ENCODE measurements at regions not wholly inside any gene's neighbourhood (a gene's known extent, or its start where the extent isn't known, plus 50 kb on each side); places are given as distances from the start of the nearest gene placed in this dataset.

GRCh38 chr15:47439146-47440111 lies 277.9 kb upstream of the SEMA6D start:
- DNase-seq: no peak

- no peak for DNase-seq
Observed at GRCh38 chr15:47442371-47442770, 274.9 kb upstream of the SEMA6D start.

- no peak for DNase-seq
Observed at GRCh38 chr15:47443839-47444238, 273.5 kb upstream of the SEMA6D start.

DNA sequence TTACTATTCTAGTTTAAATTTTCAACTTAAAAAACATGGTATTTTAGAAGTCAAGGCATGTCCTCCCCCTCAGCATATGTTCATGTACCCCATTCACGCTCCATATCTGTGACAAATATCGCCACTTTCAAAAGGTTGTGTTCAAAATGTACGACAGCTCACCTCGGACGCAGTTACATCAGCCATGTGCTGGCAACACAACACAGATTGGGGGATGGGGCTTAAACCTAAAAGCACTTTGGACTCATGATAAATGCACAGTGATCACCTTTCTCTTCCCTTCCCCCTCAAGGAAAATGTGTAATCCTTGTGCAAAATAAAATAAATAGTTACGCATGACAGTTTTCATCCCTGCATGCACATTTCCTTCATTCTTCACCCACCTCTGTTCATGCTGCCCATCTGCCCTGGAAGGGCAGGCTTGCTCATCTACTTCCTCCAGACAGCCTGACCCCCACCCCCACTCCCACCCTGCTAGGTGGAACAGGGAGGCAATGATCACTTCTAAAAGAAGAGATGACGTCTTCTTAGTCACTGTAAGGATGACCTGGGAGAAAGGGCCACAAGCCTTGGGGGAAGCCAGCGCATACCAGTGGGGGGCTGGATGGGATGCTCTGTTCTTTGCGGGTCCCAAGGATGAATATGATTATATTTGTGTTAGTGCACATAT lies 271.4 kb upstream of the SEMA6D start:
- DNase-seq: no peak

DNA sequence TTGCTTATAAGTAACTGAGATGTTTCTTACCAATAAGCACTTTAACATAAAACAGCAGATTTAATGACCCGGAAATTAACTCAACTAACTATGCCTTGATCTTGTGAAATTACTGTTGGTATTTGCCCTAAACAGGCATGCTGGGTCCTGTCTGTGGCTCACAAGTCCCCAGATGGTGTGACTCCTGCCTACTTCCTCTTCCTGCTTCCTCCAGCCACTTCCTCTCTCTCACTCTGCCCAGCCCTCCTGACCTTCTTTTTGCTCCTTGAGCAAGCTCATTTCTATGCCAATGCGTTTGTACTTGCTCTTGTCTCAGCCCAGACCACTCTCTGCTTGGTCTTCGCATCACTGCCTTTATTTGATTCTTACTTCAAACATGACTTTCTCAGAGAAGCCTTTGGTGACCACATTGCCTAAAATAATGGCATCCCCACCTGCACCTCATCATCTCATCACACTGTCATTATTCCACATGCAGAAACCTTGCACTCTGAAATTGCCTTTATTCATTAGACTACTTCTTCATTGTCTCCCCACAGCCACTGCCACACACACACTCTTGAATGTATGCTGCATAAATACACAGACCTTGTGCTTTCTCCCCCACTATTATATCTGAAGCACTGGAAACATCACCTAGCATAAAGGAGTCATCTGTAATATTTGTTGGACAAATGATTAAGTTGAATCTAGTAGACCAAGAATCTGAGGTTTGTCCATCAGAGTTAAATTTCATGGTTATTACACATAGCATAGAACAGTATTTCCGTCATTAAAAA lies 256.3 kb upstream of the SEMA6D start:
- no peak for DNase-seq

- DNase-seq: no peak
Observed at GRCh38 chr15:47461652-47462141, 255.6 kb upstream of the SEMA6D start.

GRCh38 chr15:47466357-47466756 lies 250.9 kb upstream of the SEMA6D start:
- DNase-seq: no peak

GRCh38 chr15:47470983-47471382 lies 246.3 kb upstream of the SEMA6D start:
- no peak for DNase-seq

- no peak for DNase-seq
Observed at GRCh38 chr15:47473106-47473725, 244.1 kb upstream of the SEMA6D start.

DNA sequence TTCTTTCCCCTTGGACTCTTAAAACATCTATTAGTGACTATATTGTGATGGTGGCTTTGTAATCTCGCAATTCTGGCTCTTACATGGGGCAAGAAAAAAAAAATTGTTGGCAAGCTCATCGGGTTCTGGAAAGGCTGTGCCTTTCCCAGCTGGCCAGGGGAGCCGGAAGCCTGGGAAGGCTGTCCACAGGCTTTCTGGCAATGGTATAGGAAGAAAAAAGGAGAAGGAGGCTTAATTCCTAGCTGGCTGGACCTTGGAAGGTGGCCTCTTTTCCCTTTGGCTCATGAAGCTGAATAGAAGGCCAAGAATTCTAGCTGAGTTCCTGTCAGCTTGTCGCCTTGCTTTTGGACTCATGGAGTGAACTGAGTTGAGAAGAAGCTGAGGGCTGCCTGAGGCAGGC lies 243.5 kb upstream of the SEMA6D start:
- no peak for DNase-seq

GRCh38 chr15:47475336-47475735 lies 242.0 kb upstream of the SEMA6D start:
- DNase-seq: no peak

DNA sequence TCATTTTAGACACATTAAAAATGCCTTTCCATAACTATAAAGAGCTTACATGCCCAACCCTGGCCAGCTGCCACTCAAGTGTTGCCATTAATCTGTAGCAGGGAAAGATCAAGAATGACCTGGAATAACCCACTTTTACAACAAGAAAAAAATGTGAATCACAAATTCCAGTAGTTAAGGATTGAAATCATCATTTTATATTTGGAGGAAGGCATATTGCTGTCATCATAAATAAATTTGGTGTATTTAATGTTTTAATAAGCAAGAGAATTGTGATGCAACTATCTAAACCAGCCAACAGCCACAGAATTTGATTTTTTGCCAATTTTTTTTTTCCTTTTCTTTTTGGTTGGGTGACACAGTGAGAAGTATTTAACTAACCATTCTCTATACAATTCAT lies 240.0 kb upstream of the SEMA6D start:
- DNase-seq: no peak

- DNase-seq: peak; percentile 13
Observed at GRCh38 chr15:47484059-47484458, 233.2 kb upstream of the SEMA6D start.

DNA sequence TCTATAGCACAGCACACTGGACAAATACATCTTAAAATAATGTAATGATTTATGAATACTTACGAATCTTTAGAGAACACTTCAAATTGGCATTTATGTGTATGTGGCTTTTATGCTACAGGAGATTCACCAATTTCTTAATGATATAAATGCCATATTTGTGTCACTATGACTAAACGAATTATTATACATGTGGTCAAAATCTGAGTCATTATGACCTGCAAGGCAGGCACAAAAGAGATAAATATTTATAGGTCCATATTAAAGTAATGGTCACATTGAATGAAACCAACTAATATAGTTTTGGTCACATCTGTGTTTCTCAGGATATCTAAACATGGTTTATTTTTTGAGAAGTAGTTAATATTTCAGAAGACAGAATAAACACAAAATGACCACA lies 232.3 kb upstream of the SEMA6D start:
- no peak for DNase-seq

DNA sequence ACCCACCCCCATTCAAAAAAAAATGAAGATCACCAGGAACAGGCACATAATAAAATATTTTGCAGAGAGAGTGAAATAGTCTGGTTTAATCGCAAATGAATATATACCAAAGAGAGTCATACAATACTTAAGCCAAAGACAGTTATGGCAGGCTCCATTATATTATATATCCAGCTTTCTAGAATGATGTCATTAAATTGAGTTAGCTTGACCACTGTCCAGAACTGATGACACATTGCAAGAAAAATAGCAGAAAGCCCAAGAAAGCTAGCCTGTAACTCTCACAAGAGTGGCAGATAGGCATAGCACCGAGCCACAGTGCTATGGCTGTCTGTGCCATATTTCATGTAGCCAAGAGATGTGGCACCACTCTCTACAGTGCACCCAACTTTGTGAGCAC lies 231.9 kb upstream of the SEMA6D start:
- DNase-seq: no peak

DNA sequence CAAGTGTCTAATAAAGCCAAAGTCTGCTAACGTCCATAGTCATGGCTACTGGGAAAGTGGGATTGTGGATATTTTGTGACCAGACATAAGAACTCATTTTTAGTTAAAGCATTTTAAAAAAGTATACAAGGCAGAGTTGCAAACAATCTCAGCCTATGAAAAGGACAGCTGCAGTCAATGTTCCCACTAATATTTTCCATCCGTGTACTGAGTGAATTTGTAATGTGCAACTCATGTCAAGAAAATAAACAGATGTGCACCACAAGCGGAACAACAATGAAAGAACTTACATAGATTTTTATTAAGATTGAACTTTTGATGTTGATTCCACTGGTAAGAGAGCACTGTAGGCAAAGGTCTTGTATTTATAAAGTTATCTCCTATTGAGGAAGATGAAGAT lies 231.3 kb upstream of the SEMA6D start:
- no peak for DNase-seq

- DNase-seq: no peak
Observed at GRCh38 chr15:47492195-47492594, 225.1 kb upstream of the SEMA6D start.

- DNase-seq: no peak
Observed at GRCh38 chr15:47493357-47494247, 223.7 kb upstream of the SEMA6D start.

DNA sequence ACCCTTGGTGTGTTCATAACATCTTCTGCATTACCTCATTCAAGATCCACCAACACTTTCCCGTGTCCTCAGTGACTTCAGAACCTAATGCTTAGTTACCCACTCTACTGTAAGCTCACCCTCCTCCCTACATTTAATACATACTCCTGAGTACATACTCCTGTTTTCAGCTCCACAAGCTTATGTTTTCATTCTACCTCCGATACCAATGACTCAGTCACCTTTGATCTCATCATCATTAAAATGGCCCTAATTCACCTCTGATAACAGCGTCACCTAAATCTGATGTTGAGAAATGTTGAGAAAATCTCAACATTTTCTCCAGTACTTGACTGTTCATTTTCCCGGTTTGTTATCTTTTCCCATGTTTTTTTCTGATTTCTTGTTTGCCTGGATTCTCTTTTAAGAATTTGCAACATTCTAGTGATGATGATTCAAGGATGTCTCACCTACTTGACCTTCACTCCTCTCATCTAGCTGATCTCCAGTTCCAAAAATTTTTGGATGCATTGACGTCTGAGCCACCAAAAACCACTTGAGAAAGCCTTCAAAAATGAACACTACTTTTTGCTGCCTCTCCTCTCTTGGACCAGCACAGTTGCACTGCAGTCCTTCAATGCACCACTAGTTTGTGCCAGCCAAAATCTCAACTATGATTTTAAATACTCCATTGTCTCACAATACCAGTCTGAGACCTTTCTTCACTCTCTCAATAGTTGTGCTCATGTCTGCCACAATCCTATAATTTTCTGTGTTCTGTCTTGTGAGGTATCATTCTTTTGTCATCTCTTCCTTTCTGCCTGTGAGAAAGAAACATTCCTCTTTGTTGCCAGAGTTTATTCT lies 220.7 kb upstream of the SEMA6D start:
- DNase-seq: no peak

DNA sequence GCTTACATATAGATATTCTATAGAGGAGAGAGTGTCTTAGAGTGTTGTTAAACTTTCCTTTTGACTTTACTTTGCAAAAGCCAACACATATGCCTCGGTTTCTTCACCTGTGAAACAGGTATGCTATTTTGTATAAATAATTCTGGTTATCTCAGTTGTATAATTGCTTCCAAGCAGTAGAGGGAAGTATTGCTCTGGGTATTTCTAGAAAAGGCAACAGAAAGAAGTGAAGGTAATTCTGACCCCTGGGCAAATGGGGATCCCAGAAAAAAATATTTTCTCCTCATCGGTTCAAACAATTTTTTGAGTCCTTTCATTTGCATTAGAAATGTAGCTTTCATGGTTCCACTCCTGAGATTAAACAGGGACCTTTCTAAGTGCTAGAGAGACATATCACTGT lies 216.5 kb upstream of the SEMA6D start:
- no peak for DNase-seq

DNA sequence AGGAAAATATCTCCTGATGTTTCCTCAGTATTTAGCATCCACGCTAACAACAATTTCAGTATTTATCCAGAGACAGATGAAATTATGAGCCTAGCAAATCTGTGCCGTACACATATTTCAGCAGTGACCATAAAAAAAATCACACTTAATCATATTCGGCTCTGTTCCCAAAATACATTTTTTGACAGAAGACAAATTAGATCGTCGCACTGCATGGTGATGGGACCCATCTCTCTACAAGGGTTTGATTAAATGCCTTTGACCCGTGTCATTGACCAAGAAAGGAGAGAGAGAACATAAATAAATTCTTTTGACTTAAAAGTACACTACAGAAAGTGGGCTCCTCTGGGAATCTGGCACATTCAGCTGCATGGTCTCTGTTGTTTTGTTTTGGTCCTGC lies 215.3 kb upstream of the SEMA6D start:
- no peak for DNase-seq
